OCI-LY7 (cell line): ENCODE measurements at regions not wholly inside any gene's neighbourhood (a gene's known extent, or its start where the extent isn't known, plus 50 kb on each side); places are given as distances from the start of the nearest gene placed in this dataset.

Experiments used
- EZH2phosphoT487 ChIP-seq: fragments of 200-600 bp; sonication (generic); IDR thresholded peaks from 2 replicates; pipeline ENCODE4 v1.6.1; 2018; ENCODE audit warnings: low read depth, borderline replicate concordance, mild to moderate bottlenecking, mixed run types, antibody characterized with exemption, low read length, moderate library complexity, mixed read lengths
- TF ChIP-seq, protein P1 (sequence below): fragments of 200-600 bp; sonication (generic); conservative IDR thresholded peaks from 2 replicates; pipeline ENCODE4 v1.5.1; 2014; ENCODE audit warnings: mild to moderate bottlenecking, antibody characterized with exemption, low read length, moderate library complexity, mixed read lengths

DNA sequence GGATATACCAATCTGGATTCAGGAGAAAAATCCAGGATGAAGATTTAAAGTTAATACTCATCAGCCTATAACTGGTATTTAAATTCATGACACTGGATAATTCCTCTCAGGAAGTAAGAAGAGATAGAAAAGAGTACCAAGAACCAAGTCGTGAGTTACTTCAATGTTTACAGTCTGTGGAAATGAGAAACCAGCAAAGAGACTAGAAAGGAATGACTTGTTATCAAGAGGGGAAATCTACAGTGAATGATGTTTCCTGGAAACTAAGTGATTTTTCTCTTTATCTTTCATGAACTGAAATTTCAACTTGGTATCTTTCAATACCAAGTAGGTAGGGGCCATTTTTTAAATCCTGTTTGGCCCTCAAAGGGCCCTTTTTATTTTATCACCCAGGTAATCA lies 217.9 kb upstream of the AFF2 start:
- TF ChIP-seq, protein P1, sequence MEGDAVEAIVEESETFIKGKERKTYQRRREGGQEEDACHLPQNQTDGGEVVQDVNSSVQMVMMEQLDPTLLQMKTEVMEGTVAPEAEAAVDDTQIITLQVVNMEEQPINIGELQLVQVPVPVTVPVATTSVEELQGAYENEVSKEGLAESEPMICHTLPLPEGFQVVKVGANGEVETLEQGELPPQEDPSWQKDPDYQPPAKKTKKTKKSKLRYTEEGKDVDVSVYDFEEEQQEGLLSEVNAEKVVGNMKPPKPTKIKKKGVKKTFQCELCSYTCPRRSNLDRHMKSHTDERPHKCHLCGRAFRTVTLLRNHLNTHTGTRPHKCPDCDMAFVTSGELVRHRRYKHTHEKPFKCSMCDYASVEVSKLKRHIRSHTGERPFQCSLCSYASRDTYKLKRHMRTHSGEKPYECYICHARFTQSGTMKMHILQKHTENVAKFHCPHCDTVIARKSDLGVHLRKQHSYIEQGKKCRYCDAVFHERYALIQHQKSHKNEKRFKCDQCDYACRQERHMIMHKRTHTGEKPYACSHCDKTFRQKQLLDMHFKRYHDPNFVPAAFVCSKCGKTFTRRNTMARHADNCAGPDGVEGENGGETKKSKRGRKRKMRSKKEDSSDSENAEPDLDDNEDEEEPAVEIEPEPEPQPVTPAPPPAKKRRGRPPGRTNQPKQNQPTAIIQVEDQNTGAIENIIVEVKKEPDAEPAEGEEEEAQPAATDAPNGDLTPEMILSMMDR: no peak
- no peak for TF ChIP-seq EZH2phosphoT487
